ENCODE measurements at regions not wholly inside any gene's neighbourhood (a gene's known extent, or its start where the extent isn't known, plus 50 kb on each side); places are given as distances from the start of the nearest gene placed in this dataset.

- RAD21 ChIA-PET (ENCODE audit: low non-redundant PET in 1 of 2, low total read pairs in 2 of 2, uncharacterized antibody in 2 of 2, unreplicated experiment in 2 of 2): no interaction called here
Measured at GRCh38 chr4:11511321-11511720, 82.6 kb upstream of the HS3ST1 start.

More at GRCh38 chr4:11511321-11511720, 82.6 kb upstream of the HS3ST1 start:
- Histone ChIP-seq H3K4me3 (replicated peaks in 1 of 2; ENCODE audit: low read depth in 1 of 2, low read length in 2 of 2) (no peak overlapping the region), H3K4me2 (ENCODE audit: low read length) (no peak overlapping the region), H4K20me1 (ENCODE audit: insufficient read depth) (no peaks in the 10 kb centered on the region), H3K9me3 (ENCODE audit: control insufficient read depth in 1 of 2, insufficient read depth in 1 of 2, low read depth in 1 of 2, low read length in 2 of 2) (peaks cover 0 to 6% of the 10 kb centered on the region in 2 experiments; a peak in 1 of 4 replicates), H2AFZ (ENCODE audit: low read depth, low read length, poor library complexity, severe bottlenecking) (no peak overlapping the region), H3K36me3 (ENCODE audit: control insufficient read depth in 1 of 2, insufficient read depth in 2 of 2, low read length in 2 of 2) (peaks cover 0 to 21% of the 10 kb centered on the region in 2 experiments; a peak in 1 of 4 replicates), H3K9me2 (ENCODE audit: insufficient read depth) (no peaks in the 10 kb centered on the region), H3K27ac (ENCODE audit: low read depth, low read length) (peak overlapping the region; percentile 87), H3K79me2 (ENCODE audit: insufficient read depth, low read length) (no peaks in the 10 kb centered on the region), H3K9ac (ENCODE audit: low read length) (peak overlapping the region; percentile 33), H3K4me1 (ENCODE audit: control insufficient read depth in 1 of 2, insufficient read depth in 2 of 2, low read length in 2 of 2) (peaks cover 64 to 78% of the 10 kb centered on the region in 2 experiments), H3K27me3 (ENCODE audit: insufficient read depth, low read length) (no peaks in the 10 kb centered on the region)
- no TSS peak for BruUV-seq (replicated peaks)
- DNase-seq (ENCODE audit: low read depth, low spot score): no peak
- ChIA-PET POLR2A (interaction anchor here (1.8 to 3.5 kb wide), 2 partner anchors 115 to 121 kb away, joined by 5 to 16 read pairs; no protein-coding TSS in a partner anchor), CTCF (no interaction called here)
- intact Hi-C loops (cut with micrococcal nuclease): no loop called here
- no peak for ATAC-seq
- TF ChIP-seq FOSL1 (IDR thresholded peaks at IDR 0.05; ENCODE audit: low read depth) (no peak), EZH2 (IDR thresholded peaks at IDR 0.05) (no peak), POLR2AphosphoS5 (IDR thresholded peaks at IDR 0.05; ENCODE audit: low read depth, low read length) (no peak), YY1 (IDR thresholded peaks at IDR 0.05; ENCODE audit: extremely low read depth, insufficient replicate concordance, low read depth, low read length) (no peak), CBX3 (IDR thresholded peaks at IDR 0.05; ENCODE audit: low read depth) (no peak), POLR2A (IDR thresholded peaks at IDR 0.05; ENCODE audit: borderline replicate concordance, extremely low read depth, insufficient read depth, insufficient read length) (no peak), SRF (IDR thresholded peaks at IDR 0.05; ENCODE audit: low read depth) (no peak), JUND (IDR thresholded peaks at IDR 0.05) (no peak), MAX (IDR thresholded peaks at IDR 0.05) (no peak), ZNF274 (IDR thresholded peaks at IDR 0.05; ENCODE audit: low read depth, low read length) (no peak), CEBPB (IDR thresholded peaks at IDR 0.05; ENCODE audit: low read depth) (no peak), SP1 (IDR thresholded peaks at IDR 0.05; ENCODE audit: low read depth) (no peak), EZH2phosphoT487 (IDR thresholded peaks at IDR 0.05; ENCODE audit: borderline replicate concordance) (no peak), ZBTB33 (IDR thresholded peaks at IDR 0.05; ENCODE audit: extremely low read depth, insufficient replicate concordance, low read length) (no peak)
